ENCODE measurements at regions not wholly inside any gene's neighbourhood (a gene's known extent, or its start where the extent isn't known, plus 50 kb on each side); places are given as distances from the start of the nearest gene placed in this dataset.

DNA sequence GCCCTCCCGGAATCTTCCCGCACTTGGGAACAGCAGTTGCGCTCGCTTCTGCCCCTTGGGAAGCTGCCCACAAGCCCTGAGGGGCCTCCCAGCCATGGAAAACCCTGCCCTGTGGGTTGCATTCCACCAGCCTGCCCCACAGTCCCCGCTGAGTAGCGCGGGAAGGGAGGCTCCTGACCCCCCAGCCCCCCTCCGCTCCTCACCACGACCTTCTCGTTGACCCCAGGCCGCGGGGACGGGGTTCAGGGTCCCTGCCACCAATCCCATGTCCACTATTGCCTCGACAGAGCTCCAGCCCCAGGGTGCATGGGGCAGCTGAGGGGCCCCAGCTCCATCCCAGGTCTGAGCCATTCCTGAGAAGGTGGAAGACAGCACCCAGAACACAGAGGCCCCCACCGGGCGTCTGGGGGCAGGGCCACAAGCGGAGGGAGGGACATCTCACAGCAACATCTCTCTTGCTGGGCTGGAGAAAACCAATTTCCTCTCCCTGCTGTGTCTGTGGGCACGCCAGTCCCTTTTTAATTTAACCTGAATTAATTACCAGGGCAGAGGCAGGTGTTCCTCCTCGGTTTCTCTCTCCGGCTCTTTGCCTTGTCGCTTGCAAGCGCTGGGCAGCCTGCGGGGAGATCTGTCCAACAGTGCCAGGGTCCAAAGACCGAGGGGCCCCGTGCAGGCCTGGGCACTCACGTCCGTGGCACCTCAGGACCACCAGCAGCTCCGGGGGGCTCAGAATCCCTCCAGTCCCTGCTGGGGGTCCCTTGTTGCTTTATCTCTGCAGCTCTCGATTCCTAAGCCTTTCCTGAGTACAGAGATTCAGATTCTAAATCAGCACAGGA, 57.9 kb downstream of the FOXL3 start:
- H3K9me3 Mint-ChIP-seq (ENCODE audit: low read depth), result no peaks in the 10 kb centered on the region
- no peaks in the 10 kb centered on the region for H3K36me3 Mint-ChIP-seq (ENCODE audit: low read depth)
- no peak overlapping the region for H3K27ac Mint-ChIP-seq (ENCODE audit: unreplicated experiment)
- TF ChIP-seq, protein P1, sequence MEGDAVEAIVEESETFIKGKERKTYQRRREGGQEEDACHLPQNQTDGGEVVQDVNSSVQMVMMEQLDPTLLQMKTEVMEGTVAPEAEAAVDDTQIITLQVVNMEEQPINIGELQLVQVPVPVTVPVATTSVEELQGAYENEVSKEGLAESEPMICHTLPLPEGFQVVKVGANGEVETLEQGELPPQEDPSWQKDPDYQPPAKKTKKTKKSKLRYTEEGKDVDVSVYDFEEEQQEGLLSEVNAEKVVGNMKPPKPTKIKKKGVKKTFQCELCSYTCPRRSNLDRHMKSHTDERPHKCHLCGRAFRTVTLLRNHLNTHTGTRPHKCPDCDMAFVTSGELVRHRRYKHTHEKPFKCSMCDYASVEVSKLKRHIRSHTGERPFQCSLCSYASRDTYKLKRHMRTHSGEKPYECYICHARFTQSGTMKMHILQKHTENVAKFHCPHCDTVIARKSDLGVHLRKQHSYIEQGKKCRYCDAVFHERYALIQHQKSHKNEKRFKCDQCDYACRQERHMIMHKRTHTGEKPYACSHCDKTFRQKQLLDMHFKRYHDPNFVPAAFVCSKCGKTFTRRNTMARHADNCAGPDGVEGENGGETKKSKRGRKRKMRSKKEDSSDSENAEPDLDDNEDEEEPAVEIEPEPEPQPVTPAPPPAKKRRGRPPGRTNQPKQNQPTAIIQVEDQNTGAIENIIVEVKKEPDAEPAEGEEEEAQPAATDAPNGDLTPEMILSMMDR (IDR thresholded peaks at IDR 0.05), result no peak
- H3K4me3 Mint-ChIP-seq (ENCODE audit: unreplicated experiment), result no peak overlapping the region
- no peak for DNase-seq (ENCODE audit: low spot score)
- H3K27me3 Mint-ChIP-seq (ENCODE audit: low read depth), result peaks cover 14% of the 10 kb centered on the region
- peaks cover 4% of the 10 kb centered on the region for H3K4me1 Mint-ChIP-seq (ENCODE audit: low read depth)

DNA sequence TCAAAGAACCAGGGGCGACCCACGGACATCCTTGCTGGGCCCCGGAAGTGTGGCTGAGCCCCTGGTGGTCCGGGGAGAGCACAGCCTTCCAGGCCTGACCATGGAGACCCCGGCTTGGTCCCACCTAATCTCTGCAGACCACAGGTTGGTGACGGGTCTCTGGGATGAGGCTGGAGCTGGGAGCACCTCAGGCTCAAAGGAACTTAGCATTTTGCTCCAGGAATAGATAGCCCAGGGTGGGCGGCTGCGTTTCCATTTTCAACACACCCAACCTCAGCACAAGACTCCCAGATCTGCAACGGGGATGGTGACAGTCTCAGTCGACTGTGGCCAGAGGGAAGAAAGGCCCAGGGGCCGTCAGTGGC, 58.5 kb downstream of the FOXL3 start:
- TF ChIP-seq, protein P1 (IDR thresholded peaks at IDR 0.05), result no peak
- no peak for DNase-seq (ENCODE audit: low spot score)
- Mint-ChIP-seq H3K4me3 (ENCODE audit: unreplicated experiment) (no peak overlapping the region), H3K27me3 (ENCODE audit: low read depth) (peaks cover 14% of the 10 kb centered on the region), H3K9me3 (ENCODE audit: low read depth) (no peaks in the 10 kb centered on the region), H3K4me1 (ENCODE audit: low read depth) (peaks cover 4% of the 10 kb centered on the region), H3K27ac (ENCODE audit: unreplicated experiment) (no peak overlapping the region), H3K36me3 (ENCODE audit: low read depth) (no peaks in the 10 kb centered on the region)

DNA sequence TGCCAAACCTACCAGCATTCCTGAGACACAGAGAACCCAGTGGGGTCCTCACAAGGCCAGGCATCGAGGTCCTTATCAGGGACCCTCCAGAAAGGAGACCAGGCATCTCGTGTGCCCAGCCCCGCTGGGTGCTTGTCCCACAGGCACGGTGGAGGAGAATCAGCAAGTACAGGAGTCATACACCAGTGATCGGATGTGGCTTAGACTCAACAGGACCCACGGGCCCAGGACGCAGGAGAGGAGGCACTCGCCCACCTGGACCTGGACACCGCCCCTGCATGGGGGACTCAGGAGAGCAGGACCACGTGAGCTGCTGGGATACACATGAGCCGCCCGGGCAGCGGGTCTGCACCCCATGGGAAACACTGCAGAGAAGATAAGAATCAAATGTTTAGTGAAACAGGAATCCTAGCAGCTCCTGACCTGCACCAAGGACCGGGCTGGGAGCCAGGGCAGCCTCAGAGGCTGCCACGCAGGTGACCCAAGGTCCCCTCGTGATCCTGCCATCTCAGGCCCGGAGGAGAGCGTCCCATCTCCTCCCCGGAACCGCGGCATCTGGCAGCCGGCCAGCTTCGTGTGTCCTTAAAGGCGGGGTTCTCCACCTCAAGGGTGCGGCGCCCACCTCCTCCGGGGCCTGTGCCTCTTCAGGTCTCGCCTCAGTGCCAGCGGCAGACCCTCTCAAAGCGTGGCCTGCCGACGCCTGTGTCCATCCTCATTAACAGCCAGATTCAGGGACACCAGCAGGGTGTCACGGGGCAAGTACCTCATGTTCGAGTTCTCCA, 59.2 kb downstream of the FOXL3 start:
- no peaks in the 10 kb centered on the region for H3K36me3 Mint-ChIP-seq (ENCODE audit: low read depth)
- no peak for DNase-seq (ENCODE audit: low spot score)
- H3K4me1 Mint-ChIP-seq (ENCODE audit: low read depth), result peaks cover 9% of the 10 kb centered on the region
- peaks cover 14% of the 10 kb centered on the region for H3K27me3 Mint-ChIP-seq (ENCODE audit: low read depth)
- no peaks in the 10 kb centered on the region for H3K9me3 Mint-ChIP-seq (ENCODE audit: low read depth)
- H3K4me3 Mint-ChIP-seq (ENCODE audit: unreplicated experiment), result no peak overlapping the region
- TF ChIP-seq, protein P1 (IDR thresholded peaks at IDR 0.05), result no peak
- no peak overlapping the region for H3K27ac Mint-ChIP-seq (ENCODE audit: unreplicated experiment)

DNA sequence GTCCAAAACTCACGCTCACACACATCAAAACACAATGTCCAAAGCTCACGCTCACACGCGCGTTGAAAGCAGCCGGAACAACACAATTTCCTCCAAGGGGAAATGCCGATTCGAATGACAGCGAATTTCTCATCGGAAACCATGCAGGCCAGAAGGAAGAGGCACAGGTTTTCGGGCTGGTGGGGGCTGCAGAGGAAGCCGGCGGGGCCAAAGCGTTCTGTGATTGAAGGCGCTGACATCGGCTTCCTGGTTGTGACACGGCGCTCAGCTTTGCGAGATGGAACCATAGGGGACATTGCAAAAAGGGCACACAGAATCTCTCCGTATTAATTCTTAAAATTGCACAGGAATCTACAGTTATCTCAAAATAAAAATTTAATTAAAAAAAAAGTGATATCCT, 61.3 kb downstream of the FOXL3 start:
- no peaks in the 10 kb centered on the region for H3K36me3 Mint-ChIP-seq (ENCODE audit: low read depth)
- H3K4me1 Mint-ChIP-seq (ENCODE audit: low read depth), result peaks cover 9% of the 10 kb centered on the region
- TF ChIP-seq, protein P1 (IDR thresholded peaks at IDR 0.05), result no peak
- no peaks in the 10 kb centered on the region for H3K9me3 Mint-ChIP-seq (ENCODE audit: low read depth)
- no peak overlapping the region for H3K27ac Mint-ChIP-seq (ENCODE audit: unreplicated experiment)
- no peak for DNase-seq (ENCODE audit: low spot score)
- H3K27me3 Mint-ChIP-seq (ENCODE audit: low read depth), result peaks cover 12% of the 10 kb centered on the region
- no peak overlapping the region for H3K4me3 Mint-ChIP-seq (ENCODE audit: unreplicated experiment)

DNA sequence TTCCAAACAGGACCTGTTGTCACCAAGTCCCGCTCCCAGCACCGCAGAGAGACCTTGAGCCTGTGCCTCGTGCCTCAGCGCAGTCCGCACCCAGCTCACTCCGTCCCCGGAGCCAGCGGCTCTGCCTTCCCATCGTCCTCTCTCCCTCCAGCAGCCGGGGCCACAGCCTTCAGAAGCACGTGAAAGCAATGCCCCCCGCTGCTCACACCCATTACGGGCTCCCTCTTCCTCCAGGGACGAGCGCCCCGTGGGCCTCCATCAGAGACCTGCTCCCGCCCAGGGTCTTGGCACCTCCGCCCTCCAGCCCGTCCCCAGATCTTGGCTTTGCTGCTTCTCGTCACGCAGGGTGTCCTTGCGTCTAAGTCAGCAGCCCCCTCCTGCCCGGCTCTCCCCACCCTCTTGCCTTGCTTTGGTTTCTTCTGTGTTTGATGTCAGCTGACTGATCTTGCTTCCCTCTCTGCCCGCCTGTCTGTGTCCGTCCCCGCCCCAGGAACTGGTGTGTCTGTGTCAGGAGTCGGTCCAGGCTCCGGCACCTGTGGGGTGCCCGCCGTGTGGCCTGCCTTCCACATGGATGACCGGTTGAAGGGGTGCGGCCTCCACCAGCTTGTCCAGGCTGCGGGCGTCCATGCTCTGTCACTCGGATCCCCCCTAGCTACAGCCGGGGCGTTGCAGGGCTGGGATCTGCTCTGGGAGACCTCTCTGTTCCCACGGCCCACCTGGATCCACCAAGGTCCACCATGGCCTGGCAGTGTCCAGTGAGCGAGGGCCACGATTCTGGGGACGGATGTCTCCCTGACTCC, 61.9 kb downstream of the FOXL3 start:
- H3K27me3 Mint-ChIP-seq (ENCODE audit: low read depth), result peaks cover 12% of the 10 kb centered on the region
- H3K27ac Mint-ChIP-seq (ENCODE audit: unreplicated experiment), result no peak overlapping the region
- peaks cover 9% of the 10 kb centered on the region for H3K4me1 Mint-ChIP-seq (ENCODE audit: low read depth)
- TF ChIP-seq, protein P1 (IDR thresholded peaks at IDR 0.05), result no peak
- DNase-seq (ENCODE audit: low spot score), result no peak
- no peaks in the 10 kb centered on the region for H3K36me3 Mint-ChIP-seq (ENCODE audit: low read depth)
- no peaks in the 10 kb centered on the region for H3K9me3 Mint-ChIP-seq (ENCODE audit: low read depth)
- H3K4me3 Mint-ChIP-seq (ENCODE audit: unreplicated experiment), result no peak overlapping the region

Data from chondrocyte (in vitro differentiated cells).